Tibial artery (tissue), 4 donors: ENCODE measurements at regions not wholly inside any gene's neighbourhood (a gene's known extent, or its start where the extent isn't known, plus 50 kb on each side); places are given as distances from the start of the nearest gene placed in this dataset.

Source experiments
- DNase-seq, 2 donors: peaks; one replicate each; pipeline ENCODE4 v3.0.0-alpha.2; 2019
- H3K27ac ChIP-seq, 2 donors: fragments of 200-600 bp; sonication (generic) in 1 of 2; 1 replicate in 1 of 2; 2 replicates in 1 of 2; pipeline ENCODE4 v1.5.1; 2018 to 2019; ENCODE audit warnings: mild to moderate bottlenecking in 1 of 2
- H3K27me3 ChIP-seq, 2 donors: fragments of 200-600 bp; sonication (generic) in 1 of 2; one replicate each; pipeline versions ENCODE4 v1.5.1 to v1.6.0; 2016 to 2019
- H3K36me3 ChIP-seq, 3 donors: fragments of 200-600 bp; sonication (generic) in 2 of 3; one replicate each; pipeline ENCODE4 v1.5.1; 2016 to 2019; ENCODE audit warnings: mild to moderate bottlenecking in 2 of 3
- H3K4me1 ChIP-seq, 4 donors: fragments of 200-600 bp; sonication (generic) in 2 of 4; 1 replicate in 3 of 4; 2 replicates in 1 of 4; pipeline ENCODE4 v1.5.1; 2016 to 2019
- H3K4me3 ChIP-seq, 2 donors: fragments of 200-600 bp; sonication (generic) in 1 of 2; 1 replicate in 1 of 2; 2 replicates in 1 of 2; pipeline ENCODE4 v1.5.1; 2018 to 2019; ENCODE audit warnings: mild to moderate bottlenecking in 2 of 2
- H3K9me3 ChIP-seq, 3 donors: fragments of 200-600 bp; sonication (generic) in 1 of 3; one replicate each; pipeline ENCODE4 v1.5.1; 2016 to 2019
- intact Hi-C: fragments of 100-400 bp; cut with DNase I; formaldehyde crosslinking; loops from one replicate; pipeline ENCODE4 v1.15.0; 2023; ENCODE audit warnings: low total_unique reads
- TF ChIP-seq, protein P1 (sequence below), 2 experiments: fragments of 200-600 bp in 1 of 2; fragments of 450-650 bp in 1 of 2; IDR thresholded peaks; one replicate each; pipeline ENCODE4 v1.5.1; 2017 to 2019; ENCODE audit warnings: antibody characterized with exemption in 2 of 2, mild to moderate bottlenecking in 1 of 2, moderate library complexity in 1 of 2

DNA sequence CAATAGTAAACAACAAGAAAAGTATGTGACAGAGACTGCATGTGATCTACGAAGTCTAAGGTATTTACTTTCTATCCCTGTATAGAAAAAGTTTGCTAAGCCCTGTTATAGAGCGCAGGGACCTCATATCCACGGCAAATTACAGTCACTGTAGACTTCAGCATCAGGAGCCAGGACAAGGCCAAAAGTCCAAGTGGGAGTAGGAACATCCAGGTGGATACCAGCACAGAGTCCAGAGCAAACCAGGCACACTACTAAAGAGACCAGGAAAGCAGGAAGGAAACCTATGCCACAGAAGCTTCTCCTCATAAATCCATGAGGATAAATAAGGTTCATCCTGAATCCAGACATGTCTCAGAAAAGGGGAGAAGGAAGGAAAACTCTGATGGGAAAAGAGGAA is 342.2 kb upstream of the HTR2A start:
- peaks cover 0 to 20% (median 7%) of the 10 kb centered on the region in 4 donors for H3K4me1 ChIP-seq
- H3K9me3 ChIP-seq = no peaks in the 10 kb centered on the region
- H3K27ac ChIP-seq = no peak overlapping the region
- no peak for DNase-seq
- intact Hi-C loops = no loop called here
- H3K4me3 ChIP-seq = no peak overlapping the region
- TF ChIP-seq, protein P1, sequence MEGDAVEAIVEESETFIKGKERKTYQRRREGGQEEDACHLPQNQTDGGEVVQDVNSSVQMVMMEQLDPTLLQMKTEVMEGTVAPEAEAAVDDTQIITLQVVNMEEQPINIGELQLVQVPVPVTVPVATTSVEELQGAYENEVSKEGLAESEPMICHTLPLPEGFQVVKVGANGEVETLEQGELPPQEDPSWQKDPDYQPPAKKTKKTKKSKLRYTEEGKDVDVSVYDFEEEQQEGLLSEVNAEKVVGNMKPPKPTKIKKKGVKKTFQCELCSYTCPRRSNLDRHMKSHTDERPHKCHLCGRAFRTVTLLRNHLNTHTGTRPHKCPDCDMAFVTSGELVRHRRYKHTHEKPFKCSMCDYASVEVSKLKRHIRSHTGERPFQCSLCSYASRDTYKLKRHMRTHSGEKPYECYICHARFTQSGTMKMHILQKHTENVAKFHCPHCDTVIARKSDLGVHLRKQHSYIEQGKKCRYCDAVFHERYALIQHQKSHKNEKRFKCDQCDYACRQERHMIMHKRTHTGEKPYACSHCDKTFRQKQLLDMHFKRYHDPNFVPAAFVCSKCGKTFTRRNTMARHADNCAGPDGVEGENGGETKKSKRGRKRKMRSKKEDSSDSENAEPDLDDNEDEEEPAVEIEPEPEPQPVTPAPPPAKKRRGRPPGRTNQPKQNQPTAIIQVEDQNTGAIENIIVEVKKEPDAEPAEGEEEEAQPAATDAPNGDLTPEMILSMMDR (IDR thresholded peaks at IDR 0.05) = no peak
- no peaks in the 10 kb centered on the region for H3K36me3 ChIP-seq
- H3K27me3 ChIP-seq = no peaks in the 10 kb centered on the region

DNA sequence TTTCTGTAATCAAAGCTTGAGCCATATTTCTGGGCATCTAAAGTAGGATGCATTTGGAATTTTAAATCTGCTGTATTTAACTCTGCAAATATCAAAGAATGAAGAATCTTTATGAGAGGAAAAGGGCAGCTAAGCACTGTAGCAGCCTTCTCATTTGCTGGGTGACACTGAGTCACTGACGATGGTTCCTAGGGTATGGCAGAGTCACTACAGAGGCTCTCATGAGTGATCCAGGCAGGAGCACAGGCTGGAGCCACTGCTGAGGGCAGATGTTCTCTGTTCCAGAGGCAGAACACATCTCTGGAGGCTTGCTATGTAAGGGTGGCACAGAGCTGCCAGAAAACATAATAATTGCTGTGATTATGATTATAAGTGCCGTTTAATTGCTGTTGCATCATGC is 340.7 kb upstream of the HTR2A start:
- peak overlapping the region in 1 of 2 donors; percentile 7 for H3K27ac ChIP-seq
- no peaks in the 10 kb centered on the region for H3K9me3 ChIP-seq
- no peak overlapping the region for H3K4me3 ChIP-seq
- intact Hi-C loops = no loop called here
- H3K36me3 ChIP-seq = no peaks in the 10 kb centered on the region
- no peak for DNase-seq
- H3K27me3 ChIP-seq = no peaks in the 10 kb centered on the region
- TF ChIP-seq, protein P1 (IDR thresholded peaks at IDR 0.05) = no peak
- peaks cover 0 to 34% (median 9%) of the 10 kb centered on the region in 4 donors for H3K4me1 ChIP-seq

DNA sequence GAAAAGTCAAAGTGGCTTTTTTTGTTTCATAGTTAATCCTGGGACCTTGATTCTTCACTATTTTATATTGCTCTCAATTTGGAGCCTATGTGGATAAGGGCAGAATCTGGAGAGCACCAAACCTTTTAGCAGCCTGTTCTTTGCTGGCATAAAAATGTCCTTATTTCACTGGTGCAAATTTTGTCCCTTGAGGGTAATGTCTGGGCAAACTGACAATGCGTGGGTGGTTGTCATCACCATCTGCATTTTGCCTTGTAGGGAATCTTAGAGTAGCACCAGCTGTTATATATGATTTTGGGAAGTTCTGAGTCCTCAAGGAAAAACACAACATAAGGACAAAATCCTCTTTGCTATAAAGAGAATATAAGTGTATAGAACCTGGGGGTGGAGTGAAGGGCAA is 336.9 kb upstream of the HTR2A start:
- H3K27me3 ChIP-seq = no peaks in the 10 kb centered on the region
- H3K4me1 ChIP-seq = peaks cover 0 to 38% (median 9%) of the 10 kb centered on the region in 4 donors
- peak overlapping the region; percentile 55 to 62 for H3K27ac ChIP-seq
- H3K4me3 ChIP-seq = no peak overlapping the region
- no peaks in the 10 kb centered on the region for H3K36me3 ChIP-seq
- peaks cover 0 to 10% (median 0%) of the 10 kb centered on the region in 3 donors for H3K9me3 ChIP-seq
- DNase-seq = peak; percentile 26 to 79
- intact Hi-C loops = no loop called here
- TF ChIP-seq, protein P1 (IDR thresholded peaks at IDR 0.05) = no peak

DNA sequence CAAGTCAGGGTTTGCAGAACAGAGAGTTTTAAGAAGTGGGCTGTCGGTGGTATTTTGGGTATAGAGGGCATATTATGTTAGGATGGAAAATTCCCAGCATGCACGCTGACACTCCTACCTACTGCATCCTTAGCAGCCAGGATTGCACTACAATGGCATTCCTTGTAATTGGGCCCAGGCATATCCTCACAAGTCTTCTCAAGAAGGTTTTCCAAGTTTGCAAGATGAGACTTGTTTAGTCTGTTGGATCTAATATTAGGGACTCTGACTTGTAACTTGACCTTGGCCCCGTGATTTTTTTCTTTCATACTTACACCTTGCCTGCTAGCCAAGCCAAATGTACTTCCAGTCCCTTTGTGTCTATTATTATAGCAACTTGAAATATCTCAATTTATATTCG is 335.7 kb upstream of the HTR2A start:
- no peak overlapping the region for H3K4me3 ChIP-seq
- H3K36me3 ChIP-seq = no peaks in the 10 kb centered on the region
- TF ChIP-seq, protein P1 (IDR thresholded peaks at IDR 0.05) = no peak
- no peaks in the 10 kb centered on the region for H3K27me3 ChIP-seq
- H3K27ac ChIP-seq = peak overlapping the region in 1 of 2 donors; percentile 62
- intact Hi-C loops = no loop called here
- peaks cover 0 to 42% (median 9%) of the 10 kb centered on the region in 4 donors for H3K4me1 ChIP-seq
- DNase-seq = no peak
- peaks cover 0 to 10% (median 0%) of the 10 kb centered on the region in 3 donors for H3K9me3 ChIP-seq

DNA sequence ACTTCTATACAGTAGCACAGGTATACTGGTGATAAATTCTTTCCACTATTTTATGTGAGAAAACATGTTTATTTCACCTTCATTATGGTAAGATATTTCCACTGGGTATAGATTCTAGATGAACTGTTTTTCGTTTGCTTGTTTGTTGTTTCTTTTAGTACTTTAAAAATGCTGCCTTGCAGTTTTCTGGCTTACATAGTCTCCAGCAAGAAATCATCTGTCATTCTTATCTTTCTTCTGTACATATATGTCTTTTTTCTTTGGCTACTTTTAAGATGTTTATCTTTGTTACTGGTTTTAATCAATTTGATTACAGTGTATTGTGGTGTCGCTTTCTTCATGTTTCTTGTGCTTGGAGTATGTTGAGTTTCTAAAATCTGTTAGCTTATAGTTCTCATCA is 333.3 kb upstream of the HTR2A start:
- Histone ChIP-seq H3K9me3 (peaks cover 0 to 10% (median 0%) of the 10 kb centered on the region in 3 donors), H3K27me3 (no peaks in the 10 kb centered on the region), H3K27ac (no peak overlapping the region), H3K4me1 (peaks cover 0 to 33% (median 9%) of the 10 kb centered on the region in 4 donors), H3K4me3 (no peak overlapping the region), H3K36me3 (no peaks in the 10 kb centered on the region)
- intact Hi-C loops = no loop called here
- no peak for DNase-seq
- TF ChIP-seq, protein P1 (IDR thresholded peaks at IDR 0.05) = no peak

DNA sequence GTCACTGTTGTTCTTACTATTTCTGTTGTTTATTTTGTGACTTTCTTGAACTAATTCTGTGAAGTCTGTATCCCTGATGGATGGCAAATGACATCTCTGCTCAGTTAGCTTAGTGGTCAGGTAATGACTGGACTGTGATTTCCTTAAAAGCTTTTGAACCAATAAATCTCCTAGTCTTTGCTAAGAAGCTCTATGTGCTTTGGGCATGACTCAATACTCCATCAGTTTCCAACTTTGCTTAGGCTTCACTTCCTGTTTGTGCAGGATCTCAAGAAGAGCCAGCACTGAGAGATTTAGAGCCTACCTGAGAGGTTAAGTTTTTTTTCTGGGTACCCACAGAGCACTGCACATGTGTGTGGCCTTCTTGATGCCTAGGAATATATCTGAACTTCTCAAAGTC is 329.7 kb upstream of the HTR2A start:
- H3K27me3 ChIP-seq = no peaks in the 10 kb centered on the region
- intact Hi-C loops = no loop called here
- TF ChIP-seq, protein P1 (IDR thresholded peaks at IDR 0.05) = no peak
- no peak overlapping the region for H3K27ac ChIP-seq
- no peak for DNase-seq
- H3K4me1 ChIP-seq = peaks cover 0 to 8% (median 2%) of the 10 kb centered on the region in 4 donors
- H3K9me3 ChIP-seq = peaks cover 0 to 10% (median 0%) of the 10 kb centered on the region in 3 donors
- H3K36me3 ChIP-seq = no peaks in the 10 kb centered on the region
- no peak overlapping the region for H3K4me3 ChIP-seq
